PC-9 (cell line): ENCODE measurements at regions not wholly inside any gene's neighbourhood (a gene's known extent, or its start where the extent isn't known, plus 50 kb on each side); places are given as distances from the start of the nearest gene placed in this dataset.

ENCODE experiments used
- BruUV-seq: library from RNA; stranded (reverse); fragments of 400-500 nt; replicated peaks from 2 replicates; lab custom pipeline; 2021; lab: Mats Ljungman, UMichigan
- CTCF ChIA-PET: fragments of 300-600 bp; sonication (Branson Sonifier 250); formaldehyde crosslinking; loops from one replicate; lab custom pipeline; 2022; ENCODE audit warnings: antibody characterized with exemption; lab: Charles Lee
- POLR2A ChIA-PET: fragments of 300-600 bp; sonication (Branson Sonifier 250); formaldehyde crosslinking; loops from one replicate; lab custom pipeline; 2022; ENCODE audit warnings: antibody characterized with exemption; ENCODE audit not compliant: unreplicated experiment; lab: Charles Lee
- DNase-seq, 2 experiments: peaks; one replicate each; pipeline versions ENCODE4 v3.0.0 to v3.0.0-alpha.2; 2015 to 2022; ENCODE audit warnings: mixed read lengths in 1 of 2
- H2AFZ ChIP-seq: fragments of 200-600 bp; sonication (generic); 2 replicates; pipeline ENCODE4 v1.8.1; 2017; ENCODE audit warnings: antibody characterized with exemption
- H3F3A ChIP-seq: fragments of 200-600 bp; sonication (generic); 2 replicates; pipeline ENCODE4 v1.8.1; 2017; ENCODE audit warnings: antibody characterized with exemption, mild to moderate bottlenecking, low read depth; ENCODE audit not compliant: insufficient read depth
- H3K27ac ChIP-seq: fragments of 200-600 bp; sonication (generic); 2 replicates; pipeline ENCODE4 v1.6.1; 2016; ENCODE audit warnings: mixed run types
- H3K27me3 ChIP-seq: fragments of 200-600 bp; sonication (generic); 2 replicates; pipeline ENCODE4 v1.6.1; 2016; ENCODE audit warnings: low read depth, mixed run types; ENCODE audit not compliant: insufficient read depth
- H3K36me3 ChIP-seq: fragments of 200-600 bp; sonication (generic); 2 replicates; pipeline ENCODE4 v1.6.1; 2016; ENCODE audit warnings: low read depth, mixed run types
- H3K4me1 ChIP-seq: fragments of 200-600 bp; sonication (generic); replicated peaks from 2 replicates; pipeline ENCODE4 v1.6.1; 2016; ENCODE audit warnings: mixed run types; ENCODE audit not compliant: insufficient read depth
- H3K4me2 ChIP-seq: fragments of 200-600 bp; sonication (generic); 2 replicates; pipeline ENCODE4 v1.6.1; 2017; ENCODE audit warnings: mixed run types
- H3K4me3 ChIP-seq: fragments of 200-600 bp; sonication (generic); 2 replicates; pipeline ENCODE4 v1.6.1; 2016; ENCODE audit warnings: mixed run types
- H3K79me2 ChIP-seq: fragments of 200-600 bp; sonication (generic); 2 replicates; pipeline ENCODE4 v1.6.1; 2017; ENCODE audit warnings: low read depth, mixed run types
- H3K9me2 ChIP-seq: fragments of 200-600 bp; sonication (generic); 2 replicates; pipeline ENCODE4 v1.8.1; 2017; ENCODE audit warnings: mild to moderate bottlenecking; ENCODE audit not compliant: insufficient read depth
- H3K9me3 ChIP-seq: fragments of 200-600 bp; sonication (generic); 2 replicates; pipeline ENCODE4 v1.8.1; 2016; ENCODE audit warnings: low read depth; ENCODE audit not compliant: insufficient read depth
- H4K20me1 ChIP-seq: fragments of 200-600 bp; sonication (generic); 2 replicates; pipeline ENCODE4 v1.8.1; 2017; ENCODE audit not compliant: insufficient read depth
- CTCF ChIP-seq: fragments of 200-600 bp; sonication (generic); conservative IDR thresholded peaks from 2 replicates; pipeline ENCODE4 v1.6.1; 2017; ENCODE audit warnings: mixed run types, antibody characterized with exemption, mild to moderate bottlenecking, moderate library complexity
- EZH2 ChIP-seq: fragments of 200-600 bp; sonication (generic); IDR thresholded peaks from 2 replicates; pipeline ENCODE4 v1.8.0; 2017; ENCODE audit warnings: antibody characterized with exemption, low read depth
- intact Hi-C: fragments of 100-400 bp; cut with micrococcal nuclease; formaldehyde crosslinking; loops from one replicate; pipeline ENCODE4 v1.10.0; 2022; ENCODE audit not compliant: unreplicated experiment

GRCh38 chr18:56166914-56167313 lies 471.5 kb downstream of the TXNL1 start:
- peaks cover 51% of the 10 kb centered on the region for H3K4me1 ChIP-seq
- DNase-seq = no peak
- H3K79me2 ChIP-seq = no peaks in the 10 kb centered on the region
- H3K9me3 ChIP-seq = peaks cover 3% of the 10 kb centered on the region; the same call in 1 of the 2 replicates
- ChIA-PET CTCF (no interaction called here), POLR2A (no interaction called here)
- peak overlapping the region; percentile 72 for H3K4me2 ChIP-seq
- H3K27ac ChIP-seq = peak overlapping the region; percentile 98
- no TSS peak for BruUV-seq
- peaks cover 24% of the 10 kb centered on the region for H3F3A ChIP-seq
- H3K4me3 ChIP-seq = no peak overlapping the region
- H3K27me3 ChIP-seq = no peaks in the 10 kb centered on the region
- H3K36me3 ChIP-seq = no peaks in the 10 kb centered on the region
- intact Hi-C loops = no loop called here
- H2AFZ ChIP-seq = peak overlapping the region; percentile 48; the same call in 1 of the 2 replicates
- H3K9me2 ChIP-seq = no peaks in the 10 kb centered on the region
- H4K20me1 ChIP-seq = no peaks in the 10 kb centered on the region
- TF ChIP-seq EZH2 = no peak
- no peak for TF ChIP-seq CTCF

GRCh38 chr18:56165601-56166355 lies 472.6 kb downstream of the TXNL1 start:
- no TSS peak for BruUV-seq

More at GRCh38 chr18:56165601-56166355, 472.6 kb downstream of the TXNL1 start:
- intact Hi-C loops = no loop called here
- POLR2A ChIA-PET = no interaction called here
- H3K9me2 ChIP-seq = no peaks in the 10 kb centered on the region
- no peaks in the 10 kb centered on the region for H3K36me3 ChIP-seq
- no peak overlapping the region for H3K4me3 ChIP-seq
- H3K79me2 ChIP-seq = no peaks in the 10 kb centered on the region
- peaks cover 3% of the 10 kb centered on the region; the same call in 1 of the 2 replicates for H3K9me3 ChIP-seq
- no peak overlapping the region for H2AFZ ChIP-seq
- TF ChIP-seq EZH2 (no peak), CTCF (no peak)
- no peak overlapping the region for H3K27ac ChIP-seq
- CTCF ChIA-PET = no interaction called here
- no peaks in the 10 kb centered on the region for H3K27me3 ChIP-seq
- H3F3A ChIP-seq = peaks cover 24% of the 10 kb centered on the region
- no peaks in the 10 kb centered on the region for H4K20me1 ChIP-seq
- H3K4me2 ChIP-seq = no peak overlapping the region
- H3K4me1 ChIP-seq = peaks cover 62% of the 10 kb centered on the region
- DNase-seq = no peak
